Inferior parietal cortex (tissue), 1 donor: ENCODE measurements at regions not wholly inside any gene's neighbourhood (a gene's known extent, or its start where the extent isn't known, plus 50 kb on each side); places are given as distances from the start of the nearest gene placed in this dataset.
"Not testable (repeated sequence)": the region's sequence is repeated elsewhere in the genome, so short reads cannot be mapped to it uniquely, and the experiment has no call there.

Experiments used
- DNase-seq: peaks from one replicate; pipeline ENCODE4 v3.0.0-alpha.2; 2016; ENCODE audit errors: extremely low spot score

GRCh38 chr13:83825676-83826075 lies 56.6 kb downstream of the SLITRK1 start:
- DNase-seq, result peak; percentile 88

GRCh38 chr13:83824560-83824959 lies 57.7 kb downstream of the SLITRK1 start:
- no peak for DNase-seq

GRCh38 chr13:83824120-83824519 lies 58.2 kb downstream of the SLITRK1 start:
- DNase-seq, result no peak

- no peak for DNase-seq
These were observed 62.7 kb downstream of the SLITRK1 start for GRCh38 chr13:83819611-83820010.

GRCh38 chr13:83819156-83819555 lies 63.1 kb downstream of the SLITRK1 start:
- DNase-seq, result no peak

- DNase-seq, result no peak
These were observed 66.2 kb downstream of the SLITRK1 start for GRCh38 chr13:83816081-83816480.

- no peak for DNase-seq
These were observed 66.7 kb downstream of the SLITRK1 start for GRCh38 chr13:83815598-83815997.

GRCh38 chr13:83810136-83810535 lies 72.1 kb downstream of the SLITRK1 start:
- no peak for DNase-seq

GRCh38 chr13:83804356-83804962 lies 77.8 kb downstream of the SLITRK1 start:
- DNase-seq, result no peak

- no peak for DNase-seq
These were observed 83.5 kb downstream of the SLITRK1 start for GRCh38 chr13:83798731-83799130.

GRCh38 chr13:83796364-83796763 lies 85.9 kb downstream of the SLITRK1 start:
- DNase-seq, result no peak

- DNase-seq, result no peak
These were observed 87.7 kb downstream of the SLITRK1 start for GRCh38 chr13:83794583-83794982.

- DNase-seq, result no peak
These were observed 102.0 kb downstream of the SLITRK1 start for GRCh38 chr13:83780227-83780626.

GRCh38 chr13:83773961-83774360 lies 108.3 kb downstream of the SLITRK1 start:
- DNase-seq, result no peak

- peak; percentile 84 for DNase-seq
These were observed 116.5 kb downstream of the SLITRK1 start for GRCh38 chr13:83765796-83766195.

- no peak for DNase-seq
These were observed 120.6 kb downstream of the SLITRK1 start for GRCh38 chr13:83761631-83762030.

- not testable (repeated sequence) for DNase-seq
These were observed 127.1 kb downstream of the SLITRK1 start for GRCh38 chr13:83755210-83755609.

- no peak for DNase-seq
These were observed 128.2 kb downstream of the SLITRK1 start for GRCh38 chr13:83753912-83754624.

- DNase-seq, result no peak
These were observed 130.1 kb downstream of the SLITRK1 start for GRCh38 chr13:83752141-83752540.

GRCh38 chr13:83740622-83741021 lies 141.7 kb downstream of the SLITRK1 start:
- DNase-seq, result no peak

GRCh38 chr13:83738407-83738806 lies 143.9 kb downstream of the SLITRK1 start:
- no peak for DNase-seq

- DNase-seq, result no peak
These were observed 149.0 kb downstream of the SLITRK1 start for GRCh38 chr13:83733293-83733692.

GRCh38 chr13:83732755-83733154 lies 149.5 kb downstream of the SLITRK1 start:
- no peak for DNase-seq

- DNase-seq, result no peak
These were observed 151.2 kb downstream of the SLITRK1 start for GRCh38 chr13:83731113-83731512.
